ENCODE measurements at regions not wholly inside any gene's neighbourhood (a gene's known extent, or its start where the extent isn't known, plus 50 kb on each side); places are given as distances from the start of the nearest gene placed in this dataset.

DNA sequence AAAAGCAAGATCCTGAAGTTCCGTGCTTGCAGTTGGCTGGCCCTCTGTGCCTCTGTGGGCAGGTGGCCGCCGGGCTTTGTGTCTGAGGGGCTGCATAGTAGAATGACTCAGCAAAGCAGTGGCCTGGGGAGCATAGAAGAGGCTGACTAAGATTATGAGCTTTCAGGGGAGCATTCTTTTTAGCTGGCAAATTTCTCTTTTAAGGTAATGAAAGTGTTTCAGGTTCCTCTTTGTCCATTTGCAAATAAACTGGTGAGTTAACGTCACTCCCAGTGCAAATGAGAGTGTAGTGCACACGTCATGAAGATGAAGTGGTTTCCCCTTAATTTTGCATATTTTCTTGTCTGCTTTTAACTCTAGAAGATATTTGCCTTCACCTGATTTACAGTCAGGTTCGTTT, 98.6 kb downstream of the BCL2L11 start:
- intact Hi-C loops (cut with DNase I; ENCODE audit: low total_unique reads) = no loop called here
- Histone ChIP-seq H3K4me1 (no peaks in the 10 kb centered on the region), H3K27ac (no peak overlapping the region), H3K36me3 (ENCODE audit: low read depth, missing control alignments) (no peaks in the 10 kb centered on the region), H3K27me3 (no peaks in the 10 kb centered on the region), H3K4me3 (no peak overlapping the region), H3K9me3 (no peaks in the 10 kb centered on the region)
- 77 to 78% methylated on average over 6 of the region's 6 CpGs for WGBS, 2 donors
- no peak for DNase-seq
- no peak for TF ChIP-seq POLR2A (IDR thresholded peaks at IDR 0.05)
- TF ChIP-seq CTCF (IDR thresholded peaks at IDR 0.05) = no peak

DNA sequence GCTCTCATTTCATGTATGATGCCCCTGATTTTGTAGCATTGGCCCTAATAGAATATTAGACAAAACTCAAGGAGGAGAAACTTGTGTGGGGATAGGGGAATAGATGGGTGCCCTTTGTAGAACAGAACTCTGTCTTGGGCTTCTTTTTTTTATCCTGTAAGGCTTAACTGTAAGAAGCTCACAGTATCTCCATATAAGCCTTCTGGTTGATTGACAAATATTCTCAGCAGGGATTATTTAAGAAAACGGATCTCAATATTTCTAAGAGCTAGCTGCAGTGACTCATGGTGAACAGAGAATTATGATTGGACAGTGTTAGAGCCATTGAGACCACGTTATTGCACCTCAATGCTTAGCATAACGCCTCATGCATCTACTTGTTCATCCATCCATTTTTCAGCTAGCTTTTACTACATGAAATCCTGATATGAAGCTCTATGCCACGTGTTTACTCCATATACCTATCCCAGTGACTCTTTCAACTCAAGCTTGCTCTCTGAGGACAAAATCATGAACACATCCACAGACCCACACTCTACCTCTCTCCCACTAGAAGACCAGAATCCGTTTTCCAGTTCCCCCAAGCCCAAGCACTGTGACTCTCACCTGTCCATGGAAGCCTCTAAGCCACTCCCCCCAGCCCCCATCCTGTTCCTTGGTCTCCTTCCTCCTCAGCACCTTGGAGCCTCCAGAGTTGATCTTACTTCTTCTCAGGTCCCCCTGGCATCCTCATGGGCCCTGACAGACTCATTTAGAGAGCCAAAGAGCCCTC, 99.2 kb downstream of the BCL2L11 start:
- H3K36me3 ChIP-seq (ENCODE audit: low read depth, missing control alignments) = no peaks in the 10 kb centered on the region
- no peak for DNase-seq
- TF ChIP-seq CTCF (IDR thresholded peaks at IDR 0.05) (no peak), POLR2A (IDR thresholded peaks at IDR 0.05) (no peak)
- H3K27ac ChIP-seq = no peak overlapping the region
- intact Hi-C loops (cut with DNase I; ENCODE audit: low total_unique reads) = no loop called here
- WGBS, 2 donors = 87 to 93% methylated on average over 5 of the region's 5 CpGs
- no peaks in the 10 kb centered on the region for H3K9me3 ChIP-seq
- H3K27me3 ChIP-seq = no peaks in the 10 kb centered on the region
- H3K4me3 ChIP-seq = no peak overlapping the region
- no peaks in the 10 kb centered on the region for H3K4me1 ChIP-seq

GRCh38 chr2:111220962-111221361, 100.2 kb downstream of the BCL2L11 start:
- no peak for TF ChIP-seq CTCF (IDR thresholded peaks at IDR 0.05)
- TF ChIP-seq POLR2A (IDR thresholded peaks at IDR 0.05) = no peak
- intact Hi-C loops (cut with DNase I; ENCODE audit: low total_unique reads) = no loop called here
- WGBS, 2 donors = 100% methylated on average over 1 of the region's 1 CpG
- DNase-seq = no peak
- H3K27me3 ChIP-seq = no peaks in the 10 kb centered on the region
- H3K9me3 ChIP-seq = no peaks in the 10 kb centered on the region
- H3K4me3 ChIP-seq = no peak overlapping the region
- no peak overlapping the region for H3K27ac ChIP-seq
- H3K36me3 ChIP-seq (ENCODE audit: low read depth, missing control alignments) = no peaks in the 10 kb centered on the region
- H3K4me1 ChIP-seq = no peaks in the 10 kb centered on the region

- intact Hi-C loops (cut with DNase I; ENCODE audit: low total_unique reads) = no loop called here
- Histone ChIP-seq H3K36me3 (ENCODE audit: low read depth, missing control alignments) (no peaks in the 10 kb centered on the region), H3K4me3 (no peak overlapping the region), H3K9me3 (no peaks in the 10 kb centered on the region), H3K27ac (no peak overlapping the region), H3K27me3 (no peaks in the 10 kb centered on the region), H3K4me1 (no peaks in the 10 kb centered on the region)
- TF ChIP-seq POLR2A (IDR thresholded peaks at IDR 0.05) (no peak), CTCF (IDR thresholded peaks at IDR 0.05) (no peak)
- WGBS, 2 donors = 85 to 93% methylated on average over 3 of the region's 3 CpGs
- DNase-seq = no peak
These were observed 101.0 kb downstream of the BCL2L11 start for GRCh38 chr2:111221701-111222100.
